NCI-H2196 treated with DMSO at 0.1 percent for 48 hours (cell line): ENCODE measurements at regions not wholly inside any gene's neighbourhood (a gene's known extent, or its start where the extent isn't known, plus 50 kb on each side); places are given as distances from the start of the nearest gene placed in this dataset.

Experiments
- DNase-seq: peaks from one replicate; lab custom pipeline; 2025; ENCODE audit not compliant: unreplicated experiment; lab: John Stamatoyannopoulos, UW

GRCh38 chr10:124288486-124288885 lies 130.2 kb downstream of the OAT start:
- DNase-seq = no peak

GRCh38 chr10:124287791-124288190 lies 130.9 kb downstream of the OAT start:
- DNase-seq = no peak

GRCh38 chr10:124287071-124287685 lies 131.5 kb downstream of the OAT start:
- DNase-seq = no peak

- DNase-seq = no peak
Observed at GRCh38 chr10:124286621-124287020, 132.1 kb downstream of the OAT start.

- no peak for DNase-seq
Observed at GRCh38 chr10:124285587-124286527, 132.9 kb downstream of the OAT start.

GRCh38 chr10:124283949-124284250 lies 134.8 kb downstream of the OAT start:
- DNase-seq = no peak

- DNase-seq = no peak
Observed at GRCh38 chr10:124283215-124283948, 135.3 kb downstream of the OAT start.

- no peak for DNase-seq
Observed at GRCh38 chr10:124282326-124282725, 136.4 kb downstream of the OAT start.

GRCh38 chr10:124281666-124282065 lies 137.1 kb downstream of the OAT start:
- DNase-seq = no peak

GRCh38 chr10:124280916-124281315 lies 137.8 kb downstream of the OAT start:
- DNase-seq = no peak

- DNase-seq = no peak
Observed at GRCh38 chr10:124279882-124280281, 138.8 kb downstream of the OAT start.

GRCh38 chr10:124279298-124279697 lies 139.4 kb downstream of the OAT start:
- DNase-seq = no peak

GRCh38 chr10:124278356-124278755 lies 140.4 kb downstream of the OAT start:
- DNase-seq = no peak

GRCh38 chr10:124273141-124273540 lies 145.6 kb downstream of the OAT start:
- DNase-seq = no peak

- DNase-seq = no peak
Observed at GRCh38 chr10:124271676-124272075, 147.0 kb downstream of the OAT start.

- no peak for DNase-seq
Observed at GRCh38 chr10:124270530-124271327, 148.0 kb downstream of the OAT start.

- no peak for DNase-seq
Observed at GRCh38 chr10:124268976-124269375, 149.7 kb downstream of the OAT start.

- no peak for DNase-seq
Observed at GRCh38 chr10:124267911-124268549, 150.7 kb downstream of the OAT start.

GRCh38 chr10:124267231-124267885 lies 151.4 kb downstream of the OAT start:
- no peak for DNase-seq
